Epithelial cell of esophagus (primary cell): ENCODE measurements at regions not wholly inside any gene's neighbourhood (a gene's known extent, or its start where the extent isn't known, plus 50 kb on each side); places are given as distances from the start of the nearest gene placed in this dataset.
A peak's percentile ranks its signal among the peaks of the same experiment; 100 is the strongest.
"Not testable (repeated sequence)": the region's sequence is repeated elsewhere in the genome, so short reads cannot be mapped to it uniquely, and the experiment has no call there.

ENCODE experiments used
- DNase-seq: peaks from one replicate; pipeline ENCODE4 v3.0.0; 2010; ENCODE audit warnings: low read depth
- H3K4me3 ChIP-seq: 2 replicates; pipeline ENCODE4 v1.5.1; 2011; ENCODE audit warnings: mild to moderate bottlenecking, low read length, control low read depth
- TF ChIP-seq, protein P1 (sequence below): IDR thresholded peaks from 2 replicates; pipeline ENCODE4 v1.5.1; 2011; ENCODE audit warnings: low read depth, mild to moderate bottlenecking, low read length, control low read depth, inconsistent platforms; ENCODE audit not compliant: insufficient read depth; ENCODE audit errors: missing control alignments

GRCh38 chr10:114714281-114714741 is 56.2 kb upstream of the ABLIM1 start:
- peak; percentile 91 for DNase-seq
- H3K4me3 ChIP-seq: no peak overlapping the region
- TF ChIP-seq, protein P1, sequence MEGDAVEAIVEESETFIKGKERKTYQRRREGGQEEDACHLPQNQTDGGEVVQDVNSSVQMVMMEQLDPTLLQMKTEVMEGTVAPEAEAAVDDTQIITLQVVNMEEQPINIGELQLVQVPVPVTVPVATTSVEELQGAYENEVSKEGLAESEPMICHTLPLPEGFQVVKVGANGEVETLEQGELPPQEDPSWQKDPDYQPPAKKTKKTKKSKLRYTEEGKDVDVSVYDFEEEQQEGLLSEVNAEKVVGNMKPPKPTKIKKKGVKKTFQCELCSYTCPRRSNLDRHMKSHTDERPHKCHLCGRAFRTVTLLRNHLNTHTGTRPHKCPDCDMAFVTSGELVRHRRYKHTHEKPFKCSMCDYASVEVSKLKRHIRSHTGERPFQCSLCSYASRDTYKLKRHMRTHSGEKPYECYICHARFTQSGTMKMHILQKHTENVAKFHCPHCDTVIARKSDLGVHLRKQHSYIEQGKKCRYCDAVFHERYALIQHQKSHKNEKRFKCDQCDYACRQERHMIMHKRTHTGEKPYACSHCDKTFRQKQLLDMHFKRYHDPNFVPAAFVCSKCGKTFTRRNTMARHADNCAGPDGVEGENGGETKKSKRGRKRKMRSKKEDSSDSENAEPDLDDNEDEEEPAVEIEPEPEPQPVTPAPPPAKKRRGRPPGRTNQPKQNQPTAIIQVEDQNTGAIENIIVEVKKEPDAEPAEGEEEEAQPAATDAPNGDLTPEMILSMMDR: no peak

DNA sequence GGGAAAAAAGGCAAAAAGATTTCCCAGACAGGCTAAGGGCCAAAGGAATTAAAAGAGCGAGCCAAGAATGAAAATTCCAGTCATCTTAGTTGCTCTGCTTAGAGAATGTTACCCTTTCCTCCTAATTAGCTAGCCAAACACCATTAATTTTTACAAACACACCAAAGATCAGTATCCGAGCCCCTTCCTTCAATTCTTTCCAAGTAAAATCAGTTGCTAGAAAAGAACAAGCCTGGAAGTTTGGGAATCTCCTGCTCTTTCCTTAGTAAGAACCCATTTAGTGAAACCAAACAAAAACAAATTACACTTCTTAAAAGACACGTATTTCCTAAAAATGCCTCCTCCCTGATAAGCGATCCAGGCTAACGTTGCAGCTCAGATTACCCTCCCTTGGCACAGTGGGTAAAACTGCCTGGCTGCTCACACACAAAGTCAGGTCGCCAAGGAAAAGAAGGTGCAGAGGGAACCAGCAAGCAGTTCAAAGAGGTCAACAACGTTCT is 57.1 kb upstream of the ABLIM1 start:
- TF ChIP-seq, protein P1: no peak
- DNase-seq: no peak

DNA sequence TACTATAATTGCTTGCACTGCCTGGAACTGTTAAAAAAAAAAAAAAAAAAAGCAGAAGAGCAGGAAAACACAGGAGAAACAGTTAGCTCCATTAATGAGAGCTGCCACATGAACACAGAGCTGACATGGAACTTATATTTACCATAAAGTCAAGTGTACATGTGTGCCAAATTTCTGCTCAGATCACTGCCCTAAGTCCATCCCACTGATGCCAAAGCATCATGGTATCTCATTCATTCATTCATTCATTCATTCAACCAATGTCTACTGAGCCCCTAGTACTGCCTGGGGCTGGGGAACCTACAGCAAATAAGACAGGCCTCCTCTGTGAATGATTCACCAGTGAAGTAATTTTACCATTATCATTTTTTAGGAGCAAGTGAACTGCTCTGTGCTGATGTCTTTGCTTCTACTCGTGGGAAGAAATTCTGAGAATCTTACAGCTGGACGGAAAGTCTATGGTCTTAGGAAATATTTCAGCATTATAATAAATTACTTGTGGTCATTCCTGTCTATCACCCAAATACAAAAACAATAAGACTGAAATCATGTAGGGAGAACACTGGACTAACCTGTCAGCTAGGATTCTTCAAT is 58.8 kb upstream of the ABLIM1 start:
- no peak overlapping the region for H3K4me3 ChIP-seq
- TF ChIP-seq, protein P1: no peak
- DNase-seq: no peak

More for the DNA sequence above, 57.1 kb upstream of the ABLIM1 start:
- no peak overlapping the region for H3K4me3 ChIP-seq

GRCh38 chr10:114717881-114718280 is 59.8 kb upstream of the ABLIM1 start:
- H3K4me3 ChIP-seq, DNase-seq: not testable (repeated sequence)

- TF ChIP-seq, protein P1: no peak
- DNase-seq: no peak
- no peak overlapping the region for H3K4me3 ChIP-seq
Measured at GRCh38 chr10:114718374-114718773, 60.3 kb upstream of the ABLIM1 start.

DNA sequence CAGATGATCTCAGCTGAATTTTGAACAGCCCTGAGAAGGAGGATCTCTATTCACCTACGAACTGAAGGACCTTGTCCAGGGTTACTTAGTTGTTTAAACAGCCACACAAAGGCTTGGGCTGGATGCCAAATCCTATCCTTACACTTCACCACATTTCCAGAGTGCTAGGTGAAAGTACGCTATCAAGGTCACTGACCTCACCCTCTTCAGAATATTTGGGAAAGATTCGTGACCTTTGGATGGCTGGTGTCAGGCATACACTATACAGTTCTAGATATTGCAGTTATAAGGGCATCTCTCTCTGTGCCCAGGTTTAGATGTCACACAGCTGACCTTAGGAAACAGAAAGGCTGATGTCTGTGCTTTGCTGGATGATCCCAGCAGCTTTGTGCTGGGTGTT is 61.2 kb upstream of the ABLIM1 start:
- no peak for DNase-seq
- TF ChIP-seq, protein P1: no peak
- H3K4me3 ChIP-seq: no peak overlapping the region

DNA sequence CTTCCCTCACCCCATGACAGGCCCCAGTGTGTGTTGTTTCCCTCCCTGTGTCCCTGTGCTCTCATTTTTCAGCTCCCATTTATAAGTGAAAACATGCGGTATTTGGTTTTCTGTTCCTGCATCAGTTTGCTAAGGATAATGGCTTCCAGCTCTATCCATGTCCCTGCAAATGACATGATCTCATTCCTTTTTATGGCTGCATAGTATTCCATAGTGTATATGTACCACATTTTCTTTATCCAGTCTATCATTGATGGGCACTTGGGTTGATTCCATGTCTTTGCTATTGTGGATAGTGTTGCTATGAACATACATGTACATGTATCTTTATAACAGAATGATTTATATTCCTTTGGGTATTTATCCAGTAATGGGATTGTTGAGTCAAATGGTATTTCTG is 61.9 kb upstream of the ABLIM1 start:
- H3K4me3 ChIP-seq, DNase-seq: not testable (repeated sequence)

GRCh38 chr10:114720685-114721278 is 62.7 kb upstream of the ABLIM1 start:
- TF ChIP-seq, protein P1: no peak
- DNase-seq: no peak
- H3K4me3 ChIP-seq: no peak overlapping the region

- DNase-seq, H3K4me3 ChIP-seq: not testable (repeated sequence)
Measured at GRCh38 chr10:114722136-114722535, 64.1 kb upstream of the ABLIM1 start.
